HepG2 (cell line): ENCODE measurements at regions not wholly inside any gene's neighbourhood (a gene's known extent, or its start where the extent isn't known, plus 50 kb on each side); places are given as distances from the start of the nearest gene placed in this dataset.

Experiments
- ATAC-seq: fragments of 200-7000 bp; cut with Tn5 transposase; 3 replicates; pipeline ENCODE4 v1.9.1; 2020; ENCODE audit warnings: mild to moderate bottlenecking, moderate library complexity
- BruUV-seq: library from RNA; stranded (reverse); fragments of 400-500 nt; replicated peaks from 2 replicates; lab custom pipeline; 2021; lab: Mats Ljungman, UMichigan
- CTCF ChIA-PET: fragments of 300-600 bp; formaldehyde crosslinking; extraction: SDS; loops from one replicate; lab custom pipeline; 2021; ENCODE audit warnings: low total read pairs, inconsistent platforms, low intra/inter-chr PET ratio; lab: Yijun Ruan, JAX
- POLR2A ChIA-PET: fragments of 350-600 bp; sonication (Branson Sonifier 250); formaldehyde crosslinking; loops from one replicate; lab custom pipeline; 2020; ENCODE audit warnings: antibody characterized with exemption, inconsistent platforms; lab: Yijun Ruan, JAX
- DNase-seq: peaks from one replicate; pipeline ENCODE4 v3.0.0-alpha.2; 2015; ENCODE audit warnings: low spot score
- FAIRE-seq: peaks from 3 replicates; lab custom pipeline; 2011; peaks lifted over from hg19 to GRCh38; lab: Jason Lieb, UNC
- H2AFZ ChIP-seq: one replicate; pipeline ENCODE4 v1.6.1; 2011; ENCODE audit warnings: low read length, inconsistent platforms
- H3K27ac ChIP-seq: fragments of 300-600 bp; 3 replicates; pipeline ENCODE4 v1.8.0; 2011; ENCODE audit warnings: mixed run types, mild to moderate bottlenecking, mixed read lengths, low read length, inconsistent platforms; ENCODE audit not compliant: insufficient read depth; ENCODE audit errors: extremely low read length
- H3K27me3 ChIP-seq, 2 experiments: fragments of 200-600 bp in 1 of 2; 2 replicates in 1 of 2; 3 replicates in 1 of 2; pipeline versions ENCODE4 v1.6.0 to v1.8.0; 2011; ENCODE audit warnings: low read length in 2 of 2, mild to moderate bottlenecking in 2 of 2, moderate library complexity in 2 of 2, inconsistent platforms in 1 of 2; ENCODE audit not compliant: insufficient read depth in 2 of 2, control insufficient read depth in 1 of 2
- H3K36me3 ChIP-seq, 2 experiments: fragments of 200-600 bp in 1 of 2; replicated peaks in 1 of 2; 2 replicates in 1 of 2; 3 replicates in 1 of 2; pipeline versions ENCODE4 v1.5.1 to v1.8.0; 2011; ENCODE audit warnings: low read length in 2 of 2, inconsistent platforms in 1 of 2; ENCODE audit not compliant: insufficient read depth in 2 of 2, control insufficient read depth in 1 of 2
- H3K4me1 ChIP-seq: 2 replicates; pipeline ENCODE4 v1.5.1; 2012; ENCODE audit warnings: low read length, inconsistent platforms; ENCODE audit not compliant: insufficient read depth
- H3K4me2 ChIP-seq: 2 replicates; pipeline ENCODE4 v1.6.0; 2011; ENCODE audit warnings: low read depth, low read length, inconsistent platforms
- H3K4me3 ChIP-seq, 3 experiments: fragments of 200-600 bp in 1 of 3; sonication (generic), shearing (Covaris generic) in 1 of 3; replicated peaks in 1 of 3; 2 replicates each; pipeline ENCODE4 v1.5.1; 2011 to 2016; ENCODE audit warnings: low read length in 3 of 3, inconsistent platforms in 2 of 3, low read depth in 2 of 3, mild to moderate bottlenecking in 2 of 3, control low read depth in 1 of 3, mixed read lengths in 1 of 3; ENCODE audit not compliant: insufficient read depth in 1 of 3
- H3K79me2 ChIP-seq: one replicate; pipeline ENCODE4 v1.6.1; 2011; ENCODE audit warnings: low read length, inconsistent platforms; ENCODE audit not compliant: insufficient read depth
- H3K9ac ChIP-seq: 2 replicates; pipeline ENCODE4 v1.6.0; 2011; ENCODE audit warnings: mild to moderate bottlenecking, low read depth, low read length, inconsistent platforms; ENCODE audit not compliant: insufficient read depth
- H3K9me3 ChIP-seq: 2 replicates; pipeline ENCODE4 v1.5.1; 2012; ENCODE audit warnings: mild to moderate bottlenecking, low read length
- H4K20me1 ChIP-seq: 2 replicates; pipeline ENCODE4 v1.6.0; 2011; ENCODE audit warnings: inconsistent platforms, mild to moderate bottlenecking, low read length, moderate library complexity; ENCODE audit not compliant: insufficient read depth
- HMGXB4 ChIP-seq, 2 experiments: sonication (generic) in 1 of 2; formaldehyde crosslinking in 1 of 2; IDR thresholded peaks; 2 replicates each; pipeline versions ENCODE4 v1.4.0 to v1.6.1; 2018 to 2020; ENCODE audit warnings: missing genetic modification reagents in 2 of 2, borderline replicate concordance in 1 of 2, low read depth in 1 of 2, mild to moderate bottlenecking in 1 of 2, missing biosample characterization in 1 of 2
- KLF9 ChIP-seq: IDR thresholded peaks from 2 replicates; pipeline ENCODE4 v1.6.1; 2016; ENCODE audit warnings: low read depth
- PBX3 ChIP-seq: sonication (generic); formaldehyde crosslinking; IDR thresholded peaks from 2 replicates; pipeline ENCODE4 v1.8.1; 2023; ENCODE audit warnings: missing genetic modification reagents, inconsistent platforms, borderline replicate concordance
- POGK ChIP-seq: sonication (generic); formaldehyde crosslinking; conservative IDR thresholded peaks from 2 replicates; pipeline ENCODE4 v1.8.0; 2022; ENCODE audit warnings: mild to moderate bottlenecking, moderate library complexity, missing genetic modification reagents
- PRDM4 ChIP-seq: sonication (generic); formaldehyde crosslinking; IDR thresholded peaks from 2 replicates; pipeline ENCODE4 v1.9.0; 2021; ENCODE audit warnings: missing genetic modification reagents, borderline replicate concordance
- SMYD3 ChIP-seq: sonication (generic); formaldehyde crosslinking; IDR thresholded peaks from 2 replicates; pipeline ENCODE4 v1.8.1; 2023; ENCODE audit warnings: mild to moderate bottlenecking, missing genetic modification reagents
- SRSF4 ChIP-seq: fragments of 200-400 bp; formaldehyde crosslinking; IDR thresholded peaks from one replicate; pipeline ENCODE4 v1.6.1; 2018; ENCODE audit warnings: mild to moderate bottlenecking, low read depth, low read length, moderate library complexity; ENCODE audit not compliant: poor library complexity, severe bottlenecking
- ZKSCAN1 ChIP-seq: fragments of 150-350 bp; IDR thresholded peaks from 2 replicates; pipeline ENCODE4 v1.6.1; 2014; ENCODE audit warnings: low read length
- ZNF263 ChIP-seq: sonication (generic); formaldehyde crosslinking; IDR thresholded peaks from 2 replicates; pipeline ENCODE4 v1.4.0; 2020; ENCODE audit warnings: missing genetic modification reagents
- ZNF737 ChIP-seq: sonication (generic); formaldehyde crosslinking; IDR thresholded peaks from 2 replicates; pipeline ENCODE4 v1.5.0; 2020; ENCODE audit warnings: missing genetic modification reagents, mild to moderate bottlenecking, borderline replicate concordance
- ZNF891 ChIP-seq: sonication (generic); formaldehyde crosslinking; IDR thresholded peaks from 2 replicates; pipeline ENCODE4 v1.5.0; 2020; ENCODE audit warnings: mild to moderate bottlenecking, missing genetic modification reagents
- WGBS: methylation state at CpG from one replicate; pipeline ENCODE4 v1.1.6; 2017; ENCODE audit warnings: low lambda C conversion rate; 5-methylcytosine and 5-hydroxymethylcytosine counted together
- in situ Hi-C: cut with HindIII; loops from 2 replicates; pipeline ENCODE4 v1.10.0; 2017; ENCODE audit warnings: low pct_unique_long_range_greater_than_20kb; ENCODE audit not compliant: extremely low pct_ligation_motif_present
- intact Hi-C: fragments of 100-400 bp; cut with micrococcal nuclease; formaldehyde crosslinking; loops from one replicate; pipeline ENCODE4 v1.10.0; 2022; ENCODE audit not compliant: unreplicated experiment

- TF ChIP-seq HMGXB4 (CRISPR knock-in tag; IDR thresholded peaks at IDR 0.05; ENCODE audit: borderline replicate concordance in 1 of 2, low read depth in 1 of 2): no peak
Observed at GRCh38 chr12:65565601-65566560, 258.4 kb upstream of the HMGA2 start (continued).

GRCh38 chr12:65566751-65567150 lies 257.5 kb upstream of the HMGA2 start:
- Histone ChIP-seq H2AFZ (no peak overlapping the region), H4K20me1 (no peaks in the 10 kb centered on the region), H3K27me3 (peaks cover 0 to 13% of the 10 kb centered on the region in 2 experiments; a peak in 2 of 5 replicates), H3K4me1 (no peaks in the 10 kb centered on the region), H3K9ac (no peak overlapping the region), H3K9me3 (no peaks in the 10 kb centered on the region), H3K4me3 (no peak overlapping the region), H3K4me2 (no peak overlapping the region), H3K36me3 (no peaks in the 10 kb centered on the region), H3K79me2 (no peaks in the 10 kb centered on the region), H3K27ac (no peak overlapping the region)
- in situ Hi-C loops (no loop called here), intact Hi-C loops (no loop called here)
- WGBS: 0% methylated on average over 1 of the region's 1 CpG
- DNase-seq (no peak), ATAC-seq (no peak), FAIRE-seq (no peak)
- BruUV-seq: no TSS peak
- ChIA-PET CTCF (no interaction called here), POLR2A (no interaction called here)
- no peak for TF ChIP-seq KLF9 (CRISPR knock-in tag)
- TF ChIP-seq ZNF891 (CRISPR knock-in tag): no peak
- TF ChIP-seq PRDM4: no peak
- TF ChIP-seq PBX3 (CRISPR knock-in tag): no peak
- no peak for TF ChIP-seq SMYD3 (CRISPR knock-in tag)
- no peak for TF ChIP-seq POGK (CRISPR knock-in tag)
- TF ChIP-seq SRSF4: no peak
- TF ChIP-seq ZNF263 (CRISPR knock-in tag): no peak
- TF ChIP-seq ZKSCAN1: no peak
- no peak for TF ChIP-seq ZNF737 (CRISPR knock-in tag)
